ENCODE measurements at regions not wholly inside any gene's neighbourhood (a gene's known extent, or its start where the extent isn't known, plus 50 kb on each side); places are given as distances from the start of the nearest gene placed in this dataset.
A peak's percentile ranks its signal among the peaks of the same experiment; 100 is the strongest.

DNA sequence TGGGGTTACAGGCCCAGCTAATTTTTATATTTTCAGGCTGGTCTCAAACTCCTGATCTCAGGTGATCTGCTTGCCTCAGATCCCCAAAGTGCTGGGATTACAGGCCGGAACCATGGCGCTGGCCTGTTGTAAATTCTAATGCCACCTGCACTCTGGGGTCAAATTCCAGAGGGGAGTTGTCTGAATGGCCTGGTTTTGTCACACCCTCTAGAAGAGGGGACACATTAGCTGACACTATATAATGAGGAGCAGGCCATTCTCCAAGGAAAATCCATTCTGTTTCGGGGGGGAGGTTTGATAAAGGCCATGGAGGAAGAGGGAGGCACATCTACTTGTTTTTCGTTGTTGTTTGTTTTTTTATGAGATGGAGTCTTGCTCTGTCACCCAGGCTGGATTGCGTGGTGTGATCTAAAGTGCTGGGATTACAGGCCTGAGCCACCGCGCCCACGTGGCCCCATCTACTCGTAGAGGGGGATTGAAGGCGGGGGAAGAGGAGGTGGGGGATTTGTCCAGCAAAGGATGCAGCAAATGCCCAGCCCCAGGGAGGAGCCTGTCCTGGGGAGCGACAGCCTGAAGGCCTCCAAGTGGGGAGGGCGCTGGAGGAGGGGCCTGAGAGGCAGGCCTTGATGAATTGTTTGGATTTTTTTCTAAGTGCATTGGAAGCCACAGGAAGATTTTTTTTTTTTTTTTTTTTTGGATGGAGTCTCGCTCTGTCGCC, 78.4 kb upstream of the SLC45A1 start (continued):
- TF ChIP-seq ZNF607 (CRISPR knock-in tag; IDR thresholded peaks at IDR 0.05; ENCODE audit: borderline replicate concordance) (peak; percentile 88), FIP1L1 (IDR thresholded peaks at IDR 0.05; ENCODE audit: borderline replicate concordance, insufficient read depth, low read depth, low read length) (no peak), ZNF17 (CRISPR knock-in tag; IDR thresholded peaks at IDR 0.05) (no peak), SAFB2 (CRISPR knock-in tag; IDR thresholded peaks at IDR 0.05; ENCODE audit: borderline replicate concordance, low read depth) (no peak; the same call in 1 of the 2 replicates), ZNF703 (CRISPR knock-in tag; IDR thresholded peaks at IDR 0.05; ENCODE audit: borderline replicate concordance) (no peak), ZNF782 (CRISPR knock-in tag; IDR thresholded peaks at IDR 0.05; ENCODE audit: borderline replicate concordance) (no peak), REPIN1 (CRISPR knock-in tag; IDR thresholded peaks at IDR 0.05; ENCODE audit: borderline replicate concordance, low read depth) (peak; percentile 23; the same call in 1 of the 2 replicates), ZNF468 (CRISPR knock-in tag; IDR thresholded peaks at IDR 0.05) (no peak), ZNF709 (CRISPR knock-in tag; IDR thresholded peaks at IDR 0.05) (peak; percentile 42; the same call in 1 of the 2 replicates), ZNF781 (CRISPR knock-in tag; IDR thresholded peaks at IDR 0.05; ENCODE audit: borderline replicate concordance, not compliant biosample characterization) (no peak), SNAPC4 (CRISPR knock-in tag; IDR thresholded peaks at IDR 0.05) (no peak), ZNF446 (CRISPR knock-in tag; IDR thresholded peaks at IDR 0.05) (0 out of 2 replicates have a peak, but pooled peaks have one; percentile 45), ZNF24 (IDR thresholded peaks at IDR 0.05) (no peak), HNF1A (IDR thresholded peaks at IDR 0.05; ENCODE audit: low read depth) (0 out of 2 replicates have a peak, but pooled peaks have one; percentile 6), HNF1A (CRISPR knock-in tag; IDR thresholded peaks at IDR 0.05; ENCODE audit: borderline replicate concordance) (no peak; the same call in 1 of the 2 replicates), ZNF235 (CRISPR knock-in tag; IDR thresholded peaks at IDR 0.05; ENCODE audit: borderline replicate concordance) (0 out of 2 replicates have a peak, but pooled peaks have one; percentile 22)
- TF ChIP-seq, protein P1, sequence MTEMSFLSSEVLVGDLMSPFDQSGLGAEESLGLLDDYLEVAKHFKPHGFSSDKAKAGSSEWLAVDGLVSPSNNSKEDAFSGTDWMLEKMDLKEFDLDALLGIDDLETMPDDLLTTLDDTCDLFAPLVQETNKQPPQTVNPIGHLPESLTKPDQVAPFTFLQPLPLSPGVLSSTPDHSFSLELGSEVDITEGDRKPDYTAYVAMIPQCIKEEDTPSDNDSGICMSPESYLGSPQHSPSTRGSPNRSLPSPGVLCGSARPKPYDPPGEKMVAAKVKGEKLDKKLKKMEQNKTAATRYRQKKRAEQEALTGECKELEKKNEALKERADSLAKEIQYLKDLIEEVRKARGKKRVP (CRISPR knock-in tag; IDR thresholded peaks at IDR 0.05) = peak in 1 of 2 experiments; percentile 26; a peak in 1 of 4 replicates
- TF ChIP-seq, protein P2, sequence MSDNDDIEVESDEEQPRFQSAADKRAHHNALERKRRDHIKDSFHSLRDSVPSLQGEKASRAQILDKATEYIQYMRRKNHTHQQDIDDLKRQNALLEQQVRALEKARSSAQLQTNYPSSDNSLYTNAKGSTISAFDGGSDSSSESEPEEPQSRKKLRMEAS (IDR thresholded peaks at IDR 0.05) = peak; percentile 96
